HL-60 (cell line): ENCODE measurements at regions not wholly inside any gene's neighbourhood (a gene's known extent, or its start where the extent isn't known, plus 50 kb on each side); places are given as distances from the start of the nearest gene placed in this dataset.

Experiments used
- DNase-seq, 2 experiments: peaks; one replicate each; pipeline ENCODE4 v3.0.0-alpha.2; 2010 to 2020; ENCODE audit warnings: low read depth in 1 of 2, low spot score in 1 of 2
- H3K27ac ChIP-seq: fragments of 250-450 bp; sonication (Bioruptor Pico); replicated peaks from 2 replicates; pipeline ENCODE4 v1.5.1; 2020; ENCODE audit warnings: mild to moderate bottlenecking, moderate library complexity
- H3K27me3 ChIP-seq: fragments of 250-450 bp; sonication (Bioruptor Pico); 2 replicates; pipeline ENCODE4 v1.5.1; 2021; ENCODE audit warnings: mild to moderate bottlenecking, moderate library complexity; ENCODE audit not compliant: insufficient read depth, poor library complexity, severe bottlenecking
- H3K4me3 ChIP-seq: replicated peaks from 2 replicates; pipeline ENCODE4 v1.5.1; 2011; ENCODE audit warnings: mild to moderate bottlenecking, control low read depth, low read length; ENCODE audit not compliant: insufficient read depth
- GABPA ChIP-seq: IDR thresholded peaks from 2 replicates; pipeline ENCODE4 v1.6.1; 2012; ENCODE audit warnings: low read depth
- POLR2AphosphoS5 ChIP-seq: IDR thresholded peaks from 2 replicates; pipeline ENCODE4 v1.6.1; 2012; ENCODE audit warnings: low read depth
- SPI1 ChIP-seq: IDR thresholded peaks from 2 replicates; pipeline ENCODE4 v1.6.1; 2012; ENCODE audit warnings: low read depth, mild to moderate bottlenecking, borderline replicate concordance
- TF ChIP-seq, protein P1 (sequence below): IDR thresholded peaks from one replicate; pipeline ENCODE4 v1.5.1; 2011; ENCODE audit warnings: low read length, control low read depth, inconsistent platforms; ENCODE audit not compliant: insufficient read depth
- TF ChIP-seq, protein P2 (sequence below): IDR thresholded peaks from 2 replicates; pipeline ENCODE4 v1.6.1; 2012; ENCODE audit warnings: low read depth; ENCODE audit not compliant: insufficient replicate concordance

DNA sequence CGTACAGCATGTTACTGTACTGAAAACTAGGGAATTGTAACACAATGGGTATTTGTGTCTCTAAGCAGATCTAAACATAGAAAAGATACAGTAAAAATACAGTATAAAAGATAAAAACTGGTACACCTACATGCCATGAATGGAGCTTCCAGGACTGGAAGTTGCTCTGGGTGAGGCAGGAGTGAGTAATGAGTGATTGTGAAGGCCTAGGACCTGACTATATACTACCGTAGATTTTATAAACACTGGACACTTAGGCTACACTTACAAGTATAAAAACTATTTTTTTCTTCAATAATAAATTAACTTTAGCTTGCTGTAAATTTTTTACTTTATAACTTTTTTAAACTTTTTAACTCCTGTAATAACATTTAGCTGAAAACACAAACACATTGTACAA lies 324.4 kb upstream of the TNP1 start:
- Histone ChIP-seq H3K27ac (no peak overlapping the region), H3K27me3 (no peaks in the 10 kb centered on the region), H3K4me3 (no peak overlapping the region)
- no peak for DNase-seq
- TF ChIP-seq, protein P1, sequence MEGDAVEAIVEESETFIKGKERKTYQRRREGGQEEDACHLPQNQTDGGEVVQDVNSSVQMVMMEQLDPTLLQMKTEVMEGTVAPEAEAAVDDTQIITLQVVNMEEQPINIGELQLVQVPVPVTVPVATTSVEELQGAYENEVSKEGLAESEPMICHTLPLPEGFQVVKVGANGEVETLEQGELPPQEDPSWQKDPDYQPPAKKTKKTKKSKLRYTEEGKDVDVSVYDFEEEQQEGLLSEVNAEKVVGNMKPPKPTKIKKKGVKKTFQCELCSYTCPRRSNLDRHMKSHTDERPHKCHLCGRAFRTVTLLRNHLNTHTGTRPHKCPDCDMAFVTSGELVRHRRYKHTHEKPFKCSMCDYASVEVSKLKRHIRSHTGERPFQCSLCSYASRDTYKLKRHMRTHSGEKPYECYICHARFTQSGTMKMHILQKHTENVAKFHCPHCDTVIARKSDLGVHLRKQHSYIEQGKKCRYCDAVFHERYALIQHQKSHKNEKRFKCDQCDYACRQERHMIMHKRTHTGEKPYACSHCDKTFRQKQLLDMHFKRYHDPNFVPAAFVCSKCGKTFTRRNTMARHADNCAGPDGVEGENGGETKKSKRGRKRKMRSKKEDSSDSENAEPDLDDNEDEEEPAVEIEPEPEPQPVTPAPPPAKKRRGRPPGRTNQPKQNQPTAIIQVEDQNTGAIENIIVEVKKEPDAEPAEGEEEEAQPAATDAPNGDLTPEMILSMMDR: no peak
- TF ChIP-seq SPI1 (no peak), GABPA (no peak), POLR2AphosphoS5 (no peak)
- TF ChIP-seq, protein P2, sequence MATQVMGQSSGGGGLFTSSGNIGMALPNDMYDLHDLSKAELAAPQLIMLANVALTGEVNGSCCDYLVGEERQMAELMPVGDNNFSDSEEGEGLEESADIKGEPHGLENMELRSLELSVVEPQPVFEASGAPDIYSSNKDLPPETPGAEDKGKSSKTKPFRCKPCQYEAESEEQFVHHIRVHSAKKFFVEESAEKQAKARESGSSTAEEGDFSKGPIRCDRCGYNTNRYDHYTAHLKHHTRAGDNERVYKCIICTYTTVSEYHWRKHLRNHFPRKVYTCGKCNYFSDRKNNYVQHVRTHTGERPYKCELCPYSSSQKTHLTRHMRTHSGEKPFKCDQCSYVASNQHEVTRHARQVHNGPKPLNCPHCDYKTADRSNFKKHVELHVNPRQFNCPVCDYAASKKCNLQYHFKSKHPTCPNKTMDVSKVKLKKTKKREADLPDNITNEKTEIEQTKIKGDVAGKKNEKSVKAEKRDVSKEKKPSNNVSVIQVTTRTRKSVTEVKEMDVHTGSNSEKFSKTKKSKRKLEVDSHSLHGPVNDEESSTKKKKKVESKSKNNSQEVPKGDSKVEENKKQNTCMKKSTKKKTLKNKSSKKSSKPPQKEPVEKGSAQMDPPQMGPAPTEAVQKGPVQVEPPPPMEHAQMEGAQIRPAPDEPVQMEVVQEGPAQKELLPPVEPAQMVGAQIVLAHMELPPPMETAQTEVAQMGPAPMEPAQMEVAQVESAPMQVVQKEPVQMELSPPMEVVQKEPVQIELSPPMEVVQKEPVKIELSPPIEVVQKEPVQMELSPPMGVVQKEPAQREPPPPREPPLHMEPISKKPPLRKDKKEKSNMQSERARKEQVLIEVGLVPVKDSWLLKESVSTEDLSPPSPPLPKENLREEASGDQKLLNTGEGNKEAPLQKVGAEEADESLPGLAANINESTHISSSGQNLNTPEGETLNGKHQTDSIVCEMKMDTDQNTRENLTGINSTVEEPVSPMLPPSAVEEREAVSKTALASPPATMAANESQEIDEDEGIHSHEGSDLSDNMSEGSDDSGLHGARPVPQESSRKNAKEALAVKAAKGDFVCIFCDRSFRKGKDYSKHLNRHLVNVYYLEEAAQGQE: no peak

DNA sequence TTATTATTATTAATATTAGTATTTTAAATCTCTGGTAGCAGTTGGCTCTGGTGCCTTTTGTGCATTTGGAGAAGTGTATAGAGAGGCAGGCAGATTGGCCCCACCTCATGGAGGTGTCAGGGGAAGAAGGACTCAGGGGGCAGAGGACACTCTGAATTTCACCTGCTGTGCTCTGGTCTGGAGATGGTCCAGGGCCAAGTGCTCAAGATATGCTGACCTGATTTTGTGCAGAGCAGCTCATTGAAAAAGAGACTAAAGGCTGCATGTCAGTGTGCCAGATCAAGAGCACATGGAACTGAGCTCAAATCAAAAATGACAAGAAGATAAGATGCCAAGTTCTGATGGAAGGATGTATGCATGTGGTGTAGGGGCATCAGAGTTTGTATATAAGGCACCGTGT lies 323.6 kb upstream of the TNP1 start:
- Histone ChIP-seq H3K27ac (no peak overlapping the region), H3K27me3 (no peaks in the 10 kb centered on the region), H3K4me3 (no peak overlapping the region)
- DNase-seq: no peak
- TF ChIP-seq, protein P2: no peak
- TF ChIP-seq POLR2AphosphoS5 (no peak), SPI1 (no peak), GABPA (no peak)
- TF ChIP-seq, protein P1: no peak

DNA sequence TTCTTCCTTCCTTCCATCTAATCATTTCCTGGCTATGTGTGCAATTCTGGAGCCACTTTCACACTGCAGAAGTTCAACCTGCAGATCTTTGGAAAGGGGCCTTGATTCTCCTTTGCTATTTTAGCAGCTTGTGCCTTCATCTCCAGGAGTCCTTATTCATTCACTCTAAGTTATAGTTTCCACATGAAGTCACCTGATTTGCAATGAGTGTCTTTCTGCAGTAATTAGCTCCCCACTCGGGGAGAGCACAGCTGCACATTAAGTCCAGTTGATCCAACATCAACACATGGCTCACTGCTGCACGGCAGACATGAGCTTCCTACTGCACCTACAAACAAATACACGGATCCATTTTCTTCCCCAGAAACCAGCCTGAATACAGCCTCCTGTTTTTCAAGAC lies 323.1 kb upstream of the TNP1 start:
- Histone ChIP-seq H3K27ac (no peak overlapping the region), H3K4me3 (no peak overlapping the region), H3K27me3 (no peaks in the 10 kb centered on the region)
- DNase-seq: no peak
- TF ChIP-seq, protein P2: no peak
- TF ChIP-seq, protein P1: no peak
- no peak for TF ChIP-seq SPI1
- no peak for TF ChIP-seq POLR2AphosphoS5
- TF ChIP-seq GABPA: no peak
